D721Med (cell line): ENCODE measurements at regions not wholly inside any gene's neighbourhood (a gene's known extent, or its start where the extent isn't known, plus 50 kb on each side); places are given as distances from the start of the nearest gene placed in this dataset.

Experiments used
- DNase-seq: peaks from one replicate; pipeline ENCODE4 v3.0.0; 2011; ENCODE audit warnings: low spot score; ENCODE audit not compliant: insufficient read length
- FAIRE-seq: peaks from 2 replicates; lab custom pipeline; 2011; peaks lifted over from hg19 to GRCh38; lab: Jason Lieb, UNC
- CTCF ChIP-seq: IDR thresholded peaks from 2 replicates; pipeline ENCODE4 v1.5.1; 2012; ENCODE audit warnings: mild to moderate bottlenecking, control low read depth; ENCODE audit not compliant: insufficient read depth; ENCODE audit errors: missing control alignments

- DNase-seq: no peak
- TF ChIP-seq CTCF: no peak
- FAIRE-seq: no peak
Observed at GRCh38 chr2:134135793-134136192, 118.1 kb upstream of the MGAT5 start.

DNA sequence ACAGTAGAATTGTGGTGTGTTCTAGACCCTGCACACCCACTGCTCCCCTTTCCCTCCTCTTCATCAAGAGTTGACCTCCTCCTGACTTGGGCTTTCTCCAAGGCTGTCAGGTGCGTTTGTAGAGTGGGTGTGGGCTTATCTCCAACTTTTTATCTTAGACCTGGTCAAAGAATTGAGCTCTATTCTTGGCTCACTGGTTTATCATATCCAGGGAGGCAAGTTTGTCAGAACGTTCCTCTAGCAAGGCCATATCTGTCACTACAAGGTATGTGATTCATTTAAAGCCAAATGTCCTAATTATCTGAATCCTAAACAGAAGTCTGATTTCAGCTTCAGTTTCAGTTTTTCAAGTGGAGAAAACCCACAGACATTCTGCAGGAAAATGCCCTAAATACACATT lies 117.1 kb upstream of the MGAT5 start:
- TF ChIP-seq CTCF: no peak
- no peak for FAIRE-seq

DNA sequence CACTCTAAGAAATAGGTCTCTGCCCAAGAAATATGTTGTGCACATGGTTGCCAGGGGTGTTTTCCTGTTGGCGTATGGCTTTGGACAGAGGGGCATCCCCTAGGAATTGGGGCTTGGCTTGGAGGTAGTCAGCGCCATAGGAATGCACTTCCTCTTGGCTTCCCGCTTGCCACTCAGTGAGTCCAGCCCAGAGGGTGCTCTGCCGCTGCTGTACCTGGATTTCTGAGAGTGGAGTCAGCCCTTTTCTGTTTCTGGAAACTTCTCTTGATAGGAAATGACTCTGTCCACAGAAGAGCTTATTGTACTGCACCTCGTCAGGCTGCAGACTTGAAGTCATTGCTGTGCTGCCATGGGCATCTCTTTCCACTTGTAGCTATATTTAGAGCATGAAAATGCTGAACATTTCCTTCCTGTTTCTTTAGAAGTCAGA lies 116.7 kb upstream of the MGAT5 start:
- DNase-seq: no peak
- no peak for TF ChIP-seq CTCF
- no peak for FAIRE-seq

More for the DNA sequence above, 117.1 kb upstream of the MGAT5 start:
- no peak for DNase-seq

DNA sequence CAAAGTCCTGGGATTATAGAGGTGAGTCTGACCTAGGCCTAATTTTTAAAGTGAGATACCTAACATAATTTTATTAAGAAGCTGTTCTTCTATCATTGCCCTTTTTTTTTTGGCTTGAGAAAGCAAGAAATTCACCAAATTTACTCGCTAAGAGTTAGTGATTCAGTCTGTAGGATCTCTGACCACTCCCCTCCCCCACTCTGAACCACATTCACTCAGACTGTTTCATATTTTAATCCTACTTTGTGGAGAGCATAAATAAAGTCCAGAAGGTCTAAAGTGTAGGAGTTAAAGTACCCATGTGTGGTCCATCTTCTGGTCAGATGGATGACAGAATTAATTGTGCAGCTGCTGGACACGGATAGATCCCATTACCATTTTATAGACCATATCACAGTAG lies 115.8 kb upstream of the MGAT5 start:
- FAIRE-seq (no peak), DNase-seq (no peak)
- TF ChIP-seq CTCF: no peak

DNA sequence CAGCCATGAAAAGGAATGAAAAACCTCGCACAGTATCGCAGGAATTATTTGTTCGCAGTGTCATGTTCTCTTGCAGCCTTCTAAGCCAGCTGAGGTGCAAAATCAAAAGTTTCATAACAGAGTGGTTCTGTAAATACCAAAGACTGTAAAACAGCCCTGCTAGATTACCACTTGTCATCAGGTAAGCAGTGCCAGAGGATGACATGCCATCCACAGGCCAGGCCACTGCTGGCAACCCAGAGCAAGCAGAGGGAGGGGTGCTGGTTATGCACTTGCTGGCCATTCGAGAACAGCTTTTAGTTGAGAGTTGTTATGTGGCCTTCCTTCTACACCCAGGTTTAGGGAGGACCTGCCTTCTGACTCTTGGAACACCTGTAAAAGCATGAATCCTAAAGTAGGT lies 114.3 kb upstream of the MGAT5 start:
- no peak for TF ChIP-seq CTCF
- FAIRE-seq (no peak), DNase-seq (no peak)

GRCh38 chr2:134140251-134140661 lies 113.6 kb upstream of the MGAT5 start:
- no peak for TF ChIP-seq CTCF
- no peak for DNase-seq
- no peak for FAIRE-seq

DNA sequence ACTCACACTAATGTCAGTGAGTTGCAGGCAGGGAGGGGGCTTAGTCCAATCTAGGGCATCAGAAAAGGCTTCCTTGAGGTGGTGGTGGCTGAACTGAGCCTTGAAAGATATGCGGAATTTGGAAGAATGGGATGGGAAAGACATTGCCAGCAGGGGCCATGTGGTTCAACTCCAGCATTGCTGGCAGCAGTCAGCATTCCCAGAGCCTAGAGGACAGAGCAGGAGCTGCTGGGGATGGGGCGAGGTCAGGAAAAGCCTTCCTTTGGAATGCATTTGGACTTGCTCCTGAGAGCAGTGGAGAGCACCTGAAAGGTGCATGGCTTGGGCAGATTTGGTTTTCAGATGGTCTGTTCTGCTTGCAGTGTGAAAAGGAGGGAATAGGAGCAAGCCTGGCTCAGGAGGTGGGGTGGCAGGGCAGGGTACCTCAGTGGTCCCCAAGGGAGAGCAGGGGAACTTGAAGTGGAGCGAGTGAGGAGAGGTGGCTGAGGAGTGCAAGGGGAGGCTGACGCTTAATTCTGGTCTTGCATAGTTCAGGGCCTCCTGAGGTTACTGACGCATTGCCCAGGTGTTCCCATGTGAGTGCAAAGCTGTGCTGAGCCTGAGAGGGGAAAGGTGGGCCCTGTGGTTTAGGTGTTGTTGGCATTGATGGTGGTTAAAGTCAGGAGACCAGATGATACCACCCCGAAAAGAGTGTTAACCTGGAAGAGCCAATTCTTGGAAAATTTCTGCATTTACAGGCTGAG lies 112.1 kb upstream of the MGAT5 start:
- TF ChIP-seq CTCF: no peak
- DNase-seq (no peak), FAIRE-seq (no peak)
